Right forelimb (tissue), 1 donor: ENCODE measurements at regions not wholly inside any gene's neighbourhood (a gene's known extent, or its start where the extent isn't known, plus 50 kb on each side); places are given as distances from the start of the nearest gene placed in this dataset.
"Not testable (repeated sequence)": the region's sequence is repeated elsewhere in the genome, so short reads cannot be mapped to it uniquely, and the experiment has no call there.

Source experiments
- DNase-seq: peaks from one replicate; pipeline ENCODE4 v3.0.0-alpha.2; 2018

DNA sequence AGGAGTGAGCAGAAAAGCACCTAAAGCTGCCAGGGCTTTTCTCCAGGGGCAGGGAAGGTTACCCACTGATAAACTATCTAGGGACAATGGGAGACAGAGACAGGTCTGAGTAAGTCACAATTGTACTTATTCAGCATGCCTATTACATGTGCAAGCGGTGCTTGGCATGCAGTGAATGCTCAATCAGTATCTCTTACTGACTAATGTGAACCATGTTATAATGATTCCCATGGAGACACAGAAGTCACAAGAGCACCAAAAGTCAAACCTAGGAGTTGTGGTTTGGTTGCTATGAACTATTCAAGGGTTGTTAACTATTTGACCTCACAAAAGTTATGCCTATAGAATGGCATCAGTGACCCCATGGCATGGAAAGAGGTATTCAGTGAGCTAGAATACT is 50.0 kb upstream of the RASGRP1 start:
- no peak for DNase-seq

GRCh38 chr15:38617831-38618230 is 53.2 kb upstream of the RASGRP1 start:
- DNase-seq: no peak

GRCh38 chr15:38618242-38618955 is 53.8 kb upstream of the RASGRP1 start:
- DNase-seq: no peak

DNA sequence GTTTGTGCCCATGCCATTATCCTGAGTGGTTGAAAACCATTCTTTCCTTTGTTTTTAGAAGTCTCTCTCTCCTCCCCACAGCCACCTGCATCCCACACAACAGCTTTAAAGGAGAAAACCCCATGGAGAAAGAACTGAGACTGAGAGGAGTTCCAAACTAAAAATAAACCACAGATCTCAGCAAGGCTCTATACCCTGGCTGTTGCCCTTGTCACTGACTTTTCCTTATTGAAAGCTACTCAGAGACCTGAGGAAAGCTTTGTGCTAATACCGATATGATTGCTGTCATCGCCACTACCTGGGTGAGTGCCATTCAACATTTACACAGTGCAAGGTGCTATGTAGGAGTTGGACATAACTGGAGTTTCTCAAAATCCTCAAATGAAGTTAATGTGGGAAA is 55.5 kb upstream of the RASGRP1 start:
- DNase-seq: no peak

DNA sequence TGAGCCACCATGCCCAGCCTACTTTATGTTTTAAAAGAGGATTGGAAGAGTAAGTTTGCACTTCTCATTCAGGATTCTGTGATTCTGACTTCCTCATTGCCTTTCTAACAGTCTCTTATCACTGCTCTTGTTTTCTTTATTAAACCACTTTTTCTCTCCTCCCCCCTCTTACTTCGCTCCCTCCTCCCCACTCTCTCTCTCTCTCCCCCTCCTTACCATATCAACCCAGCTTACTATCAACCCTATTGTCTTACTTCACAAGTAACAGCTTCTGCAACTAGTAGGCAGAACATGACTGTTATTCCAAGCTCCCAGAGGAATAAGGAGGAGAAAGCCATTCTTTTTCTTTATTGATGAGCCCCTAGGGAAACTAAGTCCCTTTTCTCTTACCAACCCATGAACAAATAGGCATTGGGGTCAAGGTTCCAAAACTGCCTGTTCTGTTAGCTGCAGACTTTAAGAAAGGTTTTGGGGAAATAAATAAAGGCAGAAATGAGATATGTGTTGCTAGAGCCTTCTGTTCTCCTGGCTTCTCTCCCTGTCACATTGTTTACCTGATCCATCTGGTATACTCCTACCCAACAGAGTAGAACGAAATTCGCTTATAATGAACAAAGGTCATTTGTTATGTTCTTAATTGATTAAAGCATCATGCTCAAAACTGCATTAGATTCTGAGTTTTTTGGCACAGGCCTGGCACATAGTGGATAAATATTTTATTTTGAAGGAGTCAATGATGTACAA is 56.4 kb upstream of the RASGRP1 start:
- no peak for DNase-seq

DNA sequence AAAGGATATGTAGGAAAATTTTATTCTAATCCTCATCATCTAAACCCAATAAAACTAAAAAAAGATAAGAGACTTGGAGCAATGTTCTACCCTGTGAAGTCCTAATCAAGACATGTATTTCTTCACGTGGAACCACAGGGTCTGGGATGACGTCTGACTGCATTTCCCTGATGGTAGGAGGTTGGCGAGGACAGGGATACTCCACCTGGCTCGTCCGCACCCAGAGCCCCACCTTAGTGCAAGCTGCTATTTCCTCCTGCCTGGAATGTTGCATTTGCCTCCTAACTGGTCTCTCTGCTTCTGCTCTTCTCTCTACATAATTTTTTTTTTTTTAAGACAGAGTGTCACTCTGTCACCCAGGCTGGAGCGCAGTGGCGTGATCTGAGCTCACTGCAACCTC is 57.7 kb upstream of the RASGRP1 start:
- DNase-seq: no peak

DNA sequence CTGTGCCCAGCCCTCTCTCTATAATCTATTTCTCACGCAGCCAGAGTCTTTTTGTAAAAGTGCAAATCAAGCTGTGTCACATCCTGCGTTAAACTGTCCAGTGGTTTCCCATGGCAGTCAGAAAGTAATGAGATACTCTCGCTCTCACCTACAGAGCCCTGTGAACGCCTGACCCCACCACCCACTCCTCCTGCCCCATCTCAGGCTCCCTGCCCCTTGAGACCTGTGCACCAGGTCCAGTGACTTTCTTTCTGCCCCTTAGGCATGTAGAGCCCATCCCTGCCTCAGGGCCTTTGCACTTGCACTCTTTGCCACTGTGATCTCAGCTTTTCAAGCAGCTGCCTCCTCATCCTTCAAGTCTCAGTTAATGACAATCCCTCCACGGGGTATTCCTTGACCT is 58.3 kb upstream of the RASGRP1 start:
- no peak for DNase-seq

DNA sequence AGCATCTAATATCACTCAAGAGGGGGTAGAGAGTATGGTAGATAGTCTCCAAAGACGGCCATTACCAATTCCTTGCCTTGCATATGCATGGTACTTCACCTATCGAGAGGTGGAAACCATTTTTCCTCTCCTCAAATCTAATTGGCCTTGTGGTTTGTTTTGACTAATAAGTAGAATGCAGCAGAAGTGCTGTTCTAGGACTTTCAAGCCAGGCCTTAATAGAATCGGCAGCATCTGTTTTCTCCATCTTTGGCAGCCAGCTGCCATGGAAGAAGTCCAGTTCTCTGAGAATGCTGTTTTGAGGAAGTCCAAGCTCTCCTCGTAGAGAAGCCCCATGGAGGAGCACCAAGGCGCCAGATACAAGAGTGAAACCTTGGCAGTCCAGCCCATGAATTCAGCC is 59.1 kb upstream of the RASGRP1 start:
- peak; percentile 49 for DNase-seq

GRCh38 chr15:38624244-38625205 is 59.9 kb upstream of the RASGRP1 start:
- peak; percentile 50 for DNase-seq

DNA sequence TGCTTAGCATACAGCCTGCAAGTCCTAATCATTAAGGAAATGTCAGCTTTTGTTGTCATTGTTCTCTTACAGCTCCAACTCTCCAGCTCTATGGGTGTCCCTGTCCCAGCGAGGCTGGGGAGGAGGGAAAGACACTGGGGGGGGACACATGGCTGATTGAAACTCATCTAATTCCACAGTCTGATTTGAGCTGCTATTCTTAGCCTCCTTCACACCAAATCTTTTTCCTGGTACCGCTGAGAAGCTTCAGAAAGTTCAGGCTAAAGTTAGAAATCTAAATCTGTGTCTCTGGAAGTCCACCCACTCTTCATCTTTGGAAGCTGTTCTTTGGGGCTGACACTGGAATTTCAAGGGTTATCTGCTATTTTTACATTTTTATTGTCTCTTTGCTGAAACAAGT is 61.3 kb upstream of the RASGRP1 start:
- no peak for DNase-seq

DNA sequence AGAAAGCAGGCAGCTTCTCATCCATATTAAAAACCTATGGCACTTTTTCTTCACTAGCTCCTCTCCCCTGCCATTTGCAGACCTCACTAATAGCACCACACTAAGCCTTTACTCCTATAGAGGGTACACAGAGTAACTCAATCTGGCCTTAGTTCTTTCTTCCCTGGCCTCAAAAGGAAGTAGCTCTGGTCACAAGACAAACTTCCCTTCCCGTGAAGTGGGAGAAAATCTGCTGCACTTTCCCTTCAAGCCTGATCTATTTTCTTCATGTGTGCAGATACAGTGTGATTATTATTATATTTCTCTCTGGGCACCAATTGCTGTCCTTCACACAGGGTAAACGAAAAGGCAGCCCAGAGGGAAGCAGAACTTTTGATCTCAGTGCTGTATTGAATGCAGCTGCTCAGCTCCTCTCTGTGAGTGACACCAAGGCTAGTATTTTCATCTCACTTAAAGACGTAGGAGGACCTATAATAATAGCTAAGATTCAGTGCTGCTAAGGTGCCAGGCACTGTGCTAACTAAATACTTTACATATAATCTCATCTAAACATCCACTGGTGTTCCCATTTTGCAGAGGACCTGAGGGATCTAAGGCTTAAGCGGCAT is 61.9 kb upstream of the RASGRP1 start:
- DNase-seq: no peak

- no peak for DNase-seq
Observed at GRCh38 chr15:38627689-38628277, 63.2 kb upstream of the RASGRP1 start.

DNA sequence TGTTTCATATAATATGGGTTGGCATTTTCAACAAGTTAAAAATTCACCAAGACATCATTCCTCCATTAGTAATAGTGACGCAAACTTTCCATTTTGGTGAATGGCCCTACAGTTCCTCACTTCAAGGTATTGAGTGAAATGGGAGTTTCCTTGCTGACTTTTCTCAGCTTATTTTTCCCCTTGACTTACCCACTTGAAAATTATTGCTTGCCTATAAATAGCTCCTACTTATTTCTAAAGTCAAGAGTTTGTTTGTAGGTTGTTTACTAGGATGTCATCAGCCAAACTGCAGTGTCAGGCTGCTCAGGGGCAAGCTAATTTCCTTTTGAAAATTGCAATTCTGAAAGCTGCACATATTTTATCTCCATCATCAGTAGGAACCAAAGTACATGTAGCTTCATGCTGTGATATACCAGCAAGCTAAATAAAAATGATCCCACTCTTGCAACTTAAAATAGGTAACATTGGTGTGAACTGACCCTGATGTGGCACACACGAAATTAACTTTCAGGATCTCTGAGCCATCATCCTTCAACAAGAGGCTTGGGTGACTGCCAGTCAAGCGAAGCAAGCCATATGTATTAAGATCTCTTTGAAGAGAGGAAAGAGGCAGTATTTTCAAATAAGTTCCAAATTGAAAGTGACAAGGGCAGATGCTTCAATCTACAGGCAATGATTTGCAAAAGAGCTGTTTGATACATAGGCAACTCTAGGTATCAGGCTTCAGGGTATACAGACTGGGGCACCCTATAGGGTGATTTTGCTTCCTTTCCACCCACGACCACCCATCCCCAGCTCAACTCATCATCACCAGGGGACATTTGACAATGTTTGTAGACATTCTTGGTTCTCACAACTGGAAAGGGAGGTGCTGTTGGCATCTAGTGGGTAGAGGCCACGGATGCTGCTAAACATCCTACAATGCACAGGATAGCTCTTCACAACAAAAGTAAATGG is 66.8 kb upstream of the RASGRP1 start:
- no peak for DNase-seq

- DNase-seq: no peak
Observed at GRCh38 chr15:38635170-38635569, 70.6 kb upstream of the RASGRP1 start.

- no peak for DNase-seq
Observed at GRCh38 chr15:38636597-38636996, 72.0 kb upstream of the RASGRP1 start.

DNA sequence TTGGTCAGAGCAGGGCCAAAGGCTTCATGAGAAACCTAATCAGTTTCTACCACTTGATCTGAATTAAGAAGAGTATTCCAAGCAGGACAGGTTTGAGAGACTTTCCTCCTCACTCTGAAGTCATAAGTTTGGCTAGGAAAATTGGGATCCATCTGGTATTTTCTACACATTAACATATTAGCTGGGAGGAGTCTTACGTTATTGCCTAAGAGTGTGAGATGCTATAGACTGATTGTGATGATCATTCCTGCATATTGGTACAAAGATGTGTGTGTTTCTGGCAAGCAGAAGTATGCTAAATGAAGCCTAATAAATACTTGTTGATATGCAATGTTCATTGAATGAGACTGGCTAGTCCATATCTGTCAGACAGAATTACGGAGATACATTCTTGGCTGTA is 73.5 kb upstream of the RASGRP1 start:
- no peak for DNase-seq

- no peak for DNase-seq
Observed at GRCh38 chr15:38638811-38639210, 74.2 kb upstream of the RASGRP1 start.

DNA sequence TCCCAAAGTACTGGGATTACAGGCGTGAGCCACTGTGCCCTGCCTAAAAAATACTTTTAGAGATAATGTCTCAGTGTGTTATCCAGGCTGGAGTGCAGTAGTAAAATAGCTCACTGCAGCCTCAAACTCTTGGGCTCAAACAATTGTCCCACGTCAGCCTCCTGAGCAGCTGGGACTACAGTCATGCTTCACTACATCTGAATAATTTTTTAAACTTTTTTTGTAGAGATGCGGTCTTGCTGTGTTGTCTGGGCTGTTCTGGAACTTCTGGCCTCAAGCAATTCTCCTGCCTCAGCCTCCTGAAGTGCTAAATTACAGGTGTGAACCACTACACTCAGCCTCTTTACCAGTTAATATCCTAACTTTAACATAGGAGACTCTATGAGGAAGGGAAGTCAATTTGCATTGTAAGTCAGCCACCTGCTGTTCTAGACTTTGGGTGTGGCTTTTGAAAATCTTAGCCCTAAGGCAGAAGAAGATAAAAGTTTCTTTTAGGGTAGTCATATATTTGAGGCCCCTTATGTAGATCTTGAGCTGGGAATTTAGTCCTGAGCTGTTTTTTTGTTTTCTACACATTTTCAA is 78.2 kb upstream of the RASGRP1 start:
- DNase-seq: no peak

DNA sequence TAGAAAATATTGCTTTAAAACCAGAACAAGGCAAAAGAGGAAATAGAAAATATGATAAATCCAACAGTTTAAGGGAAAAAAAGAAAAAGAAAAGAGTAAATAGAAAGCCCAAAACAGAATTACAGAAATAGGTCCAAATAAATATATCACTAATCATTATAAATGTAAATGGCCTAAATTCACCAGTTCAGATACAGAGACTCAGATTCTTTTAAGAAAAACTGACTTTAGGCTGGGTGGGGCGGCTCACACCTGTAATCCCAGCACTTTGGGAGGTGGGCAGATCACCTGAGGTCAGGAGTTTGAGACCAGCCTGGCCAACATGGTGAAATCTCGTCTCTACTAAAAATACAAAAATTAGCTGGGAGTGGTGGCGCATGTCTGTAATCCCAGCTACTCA is 79.7 kb upstream of the RASGRP1 start:
- not testable (repeated sequence) for DNase-seq

DNA sequence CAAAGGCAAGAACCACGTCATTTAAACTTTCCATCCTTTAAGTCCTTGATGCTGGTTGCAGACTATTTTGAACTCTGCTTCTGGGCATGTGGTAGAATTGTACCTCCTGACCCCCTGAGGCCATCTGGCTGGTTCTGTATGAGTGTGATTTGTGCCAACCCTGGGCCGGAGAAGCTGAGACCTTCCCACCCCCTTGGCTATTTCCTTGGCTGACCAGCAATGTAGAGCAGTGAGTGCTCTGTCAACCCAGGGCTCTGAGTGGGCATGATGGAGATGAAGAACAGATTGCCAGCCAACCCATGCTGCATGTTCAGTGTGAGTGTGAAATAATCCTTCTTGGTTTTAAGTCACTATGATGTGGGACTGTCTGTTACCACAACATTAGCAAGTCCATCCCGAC is 82.1 kb upstream of the RASGRP1 start:
- no peak for DNase-seq

GRCh38 chr15:38647683-38648082 is 83.1 kb upstream of the RASGRP1 start:
- no peak for DNase-seq
